GM12892 (cell line): ENCODE measurements at regions not wholly inside any gene's neighbourhood (a gene's known extent, or its start where the extent isn't known, plus 50 kb on each side); places are given as distances from the start of the nearest gene placed in this dataset.

Experiments used
- POLR2A ChIP-seq: IDR thresholded peaks from 2 replicates; pipeline ENCODE4 v1.6.1; 2011; ENCODE audit warnings: low read depth, low read length, control low read depth
- POLR2AphosphoS5 ChIP-seq: IDR thresholded peaks from 2 replicates; pipeline ENCODE4 v1.6.1; 2011; ENCODE audit warnings: low read depth, low read length, control low read depth
- TAF1 ChIP-seq: IDR thresholded peaks from 2 replicates; pipeline ENCODE4 v1.6.1; 2011; ENCODE audit warnings: low read depth, mild to moderate bottlenecking, control low read depth, low read length, borderline replicate concordance

DNA sequence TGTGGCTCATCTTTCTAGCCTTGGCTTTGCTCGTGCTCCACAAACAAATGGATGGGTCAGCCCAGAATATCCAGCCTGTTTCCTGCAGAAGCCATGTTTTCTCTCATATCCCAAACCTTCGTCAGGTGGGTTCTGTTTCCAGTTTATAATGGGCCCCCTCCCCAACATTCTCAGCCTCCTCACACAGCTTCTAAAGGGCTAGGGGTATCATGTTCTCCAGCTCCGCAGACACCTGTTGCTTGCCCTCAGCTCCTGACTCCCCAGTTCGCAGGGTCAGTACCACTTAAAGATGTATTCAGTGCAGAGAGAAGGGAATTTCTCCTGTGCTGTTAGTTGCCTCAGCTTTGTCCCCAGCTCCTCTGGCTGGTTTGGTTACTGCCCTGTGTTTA, 447.3 kb upstream of the JARID2 start:
- TF ChIP-seq POLR2A (no peak), POLR2AphosphoS5 (no peak), TAF1 (no peak)
